ENCODE measurements at regions not wholly inside any gene's neighbourhood (a gene's known extent, or its start where the extent isn't known, plus 50 kb on each side); places are given as distances from the start of the nearest gene placed in this dataset.
A peak's percentile ranks its signal among the peaks of the same experiment; 100 is the strongest.

GRCh38 chr12:63321373-63321772, 170.4 kb upstream of the AVPR1A start:
- no peak for DNase-seq (ENCODE audit: low read depth in 2 of 3, low spot score in 2 of 3)

GRCh38 chr12:63319936-63320633, 169.1 kb upstream of the AVPR1A start:
- DNase-seq (ENCODE audit: low read depth in 2 of 3, low spot score in 2 of 3) = no peak

- DNase-seq (ENCODE audit: low read depth in 2 of 3, low spot score in 2 of 3) = peak in 2 of 3 donors; percentile 12 to 26
These were observed 168.4 kb upstream of the AVPR1A start for GRCh38 chr12:63319386-63319785.

- DNase-seq (ENCODE audit: low read depth in 2 of 3, low spot score in 2 of 3) = no peak
These were observed 167.9 kb upstream of the AVPR1A start for GRCh38 chr12:63318933-63319332.

GRCh38 chr12:63318313-63318712, 167.3 kb upstream of the AVPR1A start:
- no peak for DNase-seq (ENCODE audit: low read depth in 2 of 3, low spot score in 2 of 3)

- no peak for DNase-seq (ENCODE audit: low read depth in 2 of 3, low spot score in 2 of 3)
These were observed 166.9 kb upstream of the AVPR1A start for GRCh38 chr12:63317880-63318279.

- no peak for DNase-seq (ENCODE audit: low read depth in 2 of 3, low spot score in 2 of 3)
These were observed 166.4 kb upstream of the AVPR1A start for GRCh38 chr12:63317286-63317846.

GRCh38 chr12:63313139-63313538, 162.1 kb upstream of the AVPR1A start:
- no peak for DNase-seq (ENCODE audit: low read depth in 2 of 3, low spot score in 2 of 3)

- no peak for DNase-seq (ENCODE audit: low read depth in 2 of 3, low spot score in 2 of 3)
These were observed 157.7 kb upstream of the AVPR1A start for GRCh38 chr12:63308671-63309070.

- DNase-seq (ENCODE audit: low read depth in 2 of 3, low spot score in 2 of 3) = no peak
These were observed 156.8 kb upstream of the AVPR1A start for GRCh38 chr12:63307849-63308248.

GRCh38 chr12:63305901-63306875, 155.2 kb upstream of the AVPR1A start:
- DNase-seq (ENCODE audit: low read depth in 2 of 3, low spot score in 2 of 3) = no peak

GRCh38 chr12:63304887-63305316, 153.9 kb upstream of the AVPR1A start:
- no peak for DNase-seq (ENCODE audit: low read depth in 2 of 3, low spot score in 2 of 3)

- DNase-seq (ENCODE audit: low read depth in 2 of 3, low spot score in 2 of 3) = no peak
These were observed 152.0 kb upstream of the AVPR1A start for GRCh38 chr12:63302941-63303536.

- peak in 2 of 3 donors; percentile 29 to 57 for DNase-seq (ENCODE audit: low read depth in 2 of 3, low spot score in 2 of 3)
These were observed 151.4 kb upstream of the AVPR1A start for GRCh38 chr12:63302269-63302940.

- no peak for DNase-seq (ENCODE audit: low read depth in 2 of 3, low spot score in 2 of 3)
These were observed 150.3 kb upstream of the AVPR1A start for GRCh38 chr12:63301311-63301710.

GRCh38 chr12:63298386-63298930, 147.5 kb upstream of the AVPR1A start:
- DNase-seq (ENCODE audit: low read depth in 2 of 3, low spot score in 2 of 3) = no peak

- peak in 2 of 3 donors; percentile 14 to 67 for DNase-seq (ENCODE audit: low read depth in 2 of 3, low spot score in 2 of 3)
These were observed 143.3 kb upstream of the AVPR1A start for GRCh38 chr12:63294327-63294632.

- no peak for DNase-seq (ENCODE audit: low read depth in 2 of 3, low spot score in 2 of 3)
These were observed 141.6 kb upstream of the AVPR1A start for GRCh38 chr12:63292471-63293221.

- peak in 2 of 3 donors; percentile 37 to 62 for DNase-seq (ENCODE audit: low read depth in 2 of 3, low spot score in 2 of 3)
These were observed 125.8 kb upstream of the AVPR1A start for GRCh38 chr12:63276537-63277365.
